ENCODE measurements at regions not wholly inside any gene's neighbourhood (a gene's known extent, or its start where the extent isn't known, plus 50 kb on each side); places are given as distances from the start of the nearest gene placed in this dataset.

DNA sequence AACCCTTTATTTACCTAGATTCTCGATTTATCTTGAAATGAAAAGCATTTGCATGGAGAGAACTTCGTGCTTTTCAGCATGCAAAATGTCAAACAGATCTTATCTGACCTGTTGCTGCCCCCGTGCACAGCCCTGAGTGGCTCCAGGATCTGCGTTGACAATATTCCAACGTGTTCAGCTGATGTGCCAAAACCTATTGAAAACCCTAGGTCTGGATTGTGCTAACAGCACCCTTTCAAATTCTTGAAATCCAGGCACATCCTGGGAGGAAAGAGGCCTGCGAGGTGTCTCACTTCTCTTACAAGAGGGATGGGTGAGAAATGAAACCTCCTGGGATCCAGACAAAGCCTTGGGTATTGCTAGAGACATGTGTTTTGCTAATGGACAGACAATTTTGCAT is 231.8 kb downstream of the MAP2K4 start (continued):
- TF ChIP-seq, protein P1, sequence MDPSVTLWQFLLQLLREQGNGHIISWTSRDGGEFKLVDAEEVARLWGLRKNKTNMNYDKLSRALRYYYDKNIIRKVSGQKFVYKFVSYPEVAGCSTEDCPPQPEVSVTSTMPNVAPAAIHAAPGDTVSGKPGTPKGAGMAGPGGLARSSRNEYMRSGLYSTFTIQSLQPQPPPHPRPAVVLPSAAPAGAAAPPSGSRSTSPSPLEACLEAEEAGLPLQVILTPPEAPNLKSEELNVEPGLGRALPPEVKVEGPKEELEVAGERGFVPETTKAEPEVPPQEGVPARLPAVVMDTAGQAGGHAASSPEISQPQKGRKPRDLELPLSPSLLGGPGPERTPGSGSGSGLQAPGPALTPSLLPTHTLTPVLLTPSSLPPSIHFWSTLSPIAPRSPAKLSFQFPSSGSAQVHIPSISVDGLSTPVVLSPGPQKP (IDR thresholded peaks at IDR 0.05; ENCODE audit: low read depth, low read length), result no peak
- TF ChIP-seq CHD4 (IDR thresholded peaks at IDR 0.05), result no peak
- TF ChIP-seq GABPA (IDR thresholded peaks at IDR 0.05; ENCODE audit: low read depth), result no peak
- no peak for TF ChIP-seq SMAD1 (IDR thresholded peaks at IDR 0.05; ENCODE audit: low read depth, partially characterized antibody)
- TF ChIP-seq, protein P2, sequence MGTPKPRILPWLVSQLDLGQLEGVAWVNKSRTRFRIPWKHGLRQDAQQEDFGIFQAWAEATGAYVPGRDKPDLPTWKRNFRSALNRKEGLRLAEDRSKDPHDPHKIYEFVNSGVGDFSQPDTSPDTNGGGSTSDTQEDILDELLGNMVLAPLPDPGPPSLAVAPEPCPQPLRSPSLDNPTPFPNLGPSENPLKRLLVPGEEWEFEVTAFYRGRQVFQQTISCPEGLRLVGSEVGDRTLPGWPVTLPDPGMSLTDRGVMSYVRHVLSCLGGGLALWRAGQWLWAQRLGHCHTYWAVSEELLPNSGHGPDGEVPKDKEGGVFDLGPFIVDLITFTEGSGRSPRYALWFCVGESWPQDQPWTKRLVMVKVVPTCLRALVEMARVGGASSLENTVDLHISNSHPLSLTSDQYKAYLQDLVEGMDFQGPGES (IDR thresholded peaks at IDR 0.05), result no peak
- no peak for TF ChIP-seq POLR2AphosphoS2 (IDR thresholded peaks at IDR 0.05; ENCODE audit: low read depth, low read length)
- TF ChIP-seq NRF1 (conservative IDR thresholded peaks at IDR 0.05; ENCODE audit: low read depth, low read length), result no peak
- TF ChIP-seq, protein P3, sequence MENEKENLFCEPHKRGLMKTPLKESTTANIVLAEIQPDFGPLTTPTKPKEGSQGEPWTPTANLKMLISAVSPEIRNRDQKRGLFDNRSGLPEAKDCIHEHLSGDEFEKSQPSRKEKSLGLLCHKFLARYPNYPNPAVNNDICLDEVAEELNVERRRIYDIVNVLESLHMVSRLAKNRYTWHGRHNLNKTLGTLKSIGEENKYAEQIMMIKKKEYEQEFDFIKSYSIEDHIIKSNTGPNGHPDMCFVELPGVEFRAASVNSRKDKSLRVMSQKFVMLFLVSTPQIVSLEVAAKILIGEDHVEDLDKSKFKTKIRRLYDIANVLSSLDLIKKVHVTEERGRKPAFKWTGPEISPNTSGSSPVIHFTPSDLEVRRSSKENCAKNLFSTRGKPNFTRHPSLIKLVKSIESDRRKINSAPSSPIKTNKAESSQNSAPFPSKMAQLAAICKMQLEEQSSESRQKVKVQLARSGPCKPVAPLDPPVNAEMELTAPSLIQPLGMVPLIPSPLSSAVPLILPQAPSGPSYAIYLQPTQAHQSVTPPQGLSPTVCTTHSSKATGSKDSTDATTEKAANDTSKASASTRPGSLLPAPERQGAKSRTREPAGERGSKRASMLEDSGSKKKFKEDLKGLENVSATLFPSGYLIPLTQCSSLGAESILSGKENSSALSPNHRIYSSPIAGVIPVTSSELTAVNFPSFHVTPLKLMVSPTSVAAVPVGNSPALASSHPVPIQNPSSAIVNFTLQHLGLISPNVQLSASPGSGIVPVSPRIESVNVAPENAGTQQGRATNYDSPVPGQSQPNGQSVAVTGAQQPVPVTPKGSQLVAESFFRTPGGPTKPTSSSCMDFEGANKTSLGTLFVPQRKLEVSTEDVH (IDR thresholded peaks at IDR 0.05; ENCODE audit: low read depth, partially characterized antibody), result no peak
- TF ChIP-seq SIX5 (IDR thresholded peaks at IDR 0.05; ENCODE audit: low read depth, low read length, severe bottlenecking), result no peak
- TF ChIP-seq EP300 (IDR thresholded peaks at IDR 0.05; ENCODE audit: borderline replicate concordance in 1 of 2, control insufficient read depth in 1 of 2, low read depth in 2 of 2, low read length in 2 of 2), result no peak

Measured in GM12878 (cell line).